T-helper 17 cell (primary cell): ENCODE measurements at regions not wholly inside any gene's neighbourhood (a gene's known extent, or its start where the extent isn't known, plus 50 kb on each side); places are given as distances from the start of the nearest gene placed in this dataset.

Source experiments
- ATAC-seq: fragments of 150-1000 bp; cut with Tn5 transposase; 2 replicates; pipeline ENCODE4 v1.10.0; 2021; ENCODE audit warnings: mild to moderate bottlenecking, moderate library complexity
- DNase-seq, 3 donors: peaks; one replicate each; pipeline versions ENCODE4 v3.0.0 to v3.0.0-alpha.2; 2020 to 2021
- H3K9me3 ChIP-seq: one replicate; pipeline ENCODE4 v1.7.0; 2013; ENCODE audit warnings: low read length, mild to moderate bottlenecking; ENCODE audit not compliant: control insufficient read depth, poor library complexity, severe bottlenecking
- H3K27ac Mint-ChIP-seq: one replicate; pipeline ENCODE4 v1.8.0; 2022; ENCODE audit warnings: mild to moderate bottlenecking, moderate library complexity, mixed read lengths
- H3K27me3 Mint-ChIP-seq: one replicate; pipeline ENCODE4 v1.8.0; 2022; ENCODE audit warnings: mixed read lengths
- H3K36me3 Mint-ChIP-seq: one replicate; pipeline ENCODE4 v1.8.0; 2022; ENCODE audit warnings: low read depth, mixed read lengths
- H3K4me1 Mint-ChIP-seq: one replicate; pipeline ENCODE4 v1.8.0; 2022; ENCODE audit warnings: mild to moderate bottlenecking, mixed read lengths
- H3K4me3 Mint-ChIP-seq: one replicate; pipeline ENCODE4 v1.8.0; 2022; ENCODE audit warnings: mild to moderate bottlenecking, moderate library complexity, mixed read lengths

DNA sequence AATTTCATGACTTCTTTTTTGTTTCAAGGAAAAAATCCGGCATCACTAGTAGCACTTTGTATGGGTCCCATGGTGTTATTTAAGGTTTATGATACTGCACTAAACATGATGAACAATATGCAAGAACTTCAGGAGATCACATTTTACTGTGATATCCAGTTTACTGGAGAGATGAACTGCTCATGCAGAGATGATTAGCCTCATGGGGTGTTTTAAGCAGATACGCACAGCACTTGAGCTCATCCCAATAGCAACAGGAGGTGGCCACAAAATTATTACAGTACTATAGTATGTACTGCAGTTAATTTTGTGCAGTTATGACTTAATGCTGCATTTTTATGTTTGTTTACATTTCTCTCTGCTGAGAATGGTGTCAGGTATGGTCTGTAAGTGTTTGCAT lies 303.7 kb upstream of the PCDH15 start:
- Mint-ChIP-seq H3K4me1 (no peaks in the 10 kb centered on the region), H3K27me3 (no peaks in the 10 kb centered on the region), H3K27ac (no peak overlapping the region), H3K36me3 (no peaks in the 10 kb centered on the region), H3K4me3 (no peak overlapping the region)
- H3K9me3 ChIP-seq, result no peaks in the 10 kb centered on the region
- DNase-seq, result no peak
- no peak for ATAC-seq

DNA sequence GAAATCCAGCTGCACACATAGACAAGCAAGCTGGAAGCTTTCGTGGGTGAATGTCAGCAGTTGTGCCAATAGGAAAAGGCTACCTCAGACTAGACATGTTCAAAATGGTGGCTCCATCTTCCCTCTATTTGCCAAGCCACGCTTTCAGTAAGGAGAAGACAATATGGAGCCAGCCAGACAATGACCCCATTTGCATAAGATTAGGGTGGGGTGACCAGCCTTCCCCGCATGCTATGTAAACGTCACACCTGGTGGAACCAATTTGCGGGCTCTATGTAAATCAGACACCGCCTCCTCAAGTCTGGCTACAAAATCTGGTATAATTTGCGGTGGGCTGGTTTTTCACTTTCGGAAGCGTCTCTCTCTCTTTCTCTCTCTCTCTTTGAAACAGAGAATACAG lies 297.4 kb upstream of the PCDH15 start:
- H3K4me3 Mint-ChIP-seq, result no peak overlapping the region
- no peaks in the 10 kb centered on the region for H3K36me3 Mint-ChIP-seq
- H3K27me3 Mint-ChIP-seq, result no peaks in the 10 kb centered on the region
- H3K4me1 Mint-ChIP-seq, result no peaks in the 10 kb centered on the region
- no peak overlapping the region for H3K27ac Mint-ChIP-seq
- ATAC-seq (no peak), DNase-seq (no peak)
- no peaks in the 10 kb centered on the region for H3K9me3 ChIP-seq

DNA sequence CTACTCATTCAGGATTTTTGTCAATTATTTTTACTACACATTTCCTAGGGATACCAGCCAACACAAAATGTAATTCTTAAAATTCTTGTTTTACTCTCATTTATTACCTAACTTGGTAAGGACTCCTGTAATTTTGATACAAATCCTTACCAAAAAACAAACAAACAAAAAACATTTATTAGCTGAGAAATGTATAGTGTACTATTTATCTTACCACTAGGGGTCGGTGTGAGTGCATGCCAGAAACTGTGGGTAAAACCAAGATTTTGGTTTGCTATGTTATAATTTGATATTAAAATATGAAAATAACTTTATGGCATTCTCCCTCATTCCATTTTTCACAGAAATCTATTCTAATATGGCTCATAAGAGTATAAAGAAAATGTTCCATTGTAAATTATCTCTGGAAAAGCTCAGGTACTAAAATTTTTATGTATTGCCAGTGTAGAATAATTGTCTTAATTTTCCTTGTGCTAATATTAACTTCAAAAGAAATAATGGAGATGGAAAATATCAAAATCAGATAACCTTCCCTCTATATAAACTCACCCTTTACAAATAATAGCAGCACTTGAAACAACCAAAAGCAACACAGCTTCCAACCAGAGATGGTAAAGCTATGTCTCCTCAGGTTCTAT lies 290.8 kb upstream of the PCDH15 start:
- Mint-ChIP-seq H3K4me1 (no peaks in the 10 kb centered on the region), H3K36me3 (no peaks in the 10 kb centered on the region), H3K27me3 (no peaks in the 10 kb centered on the region), H3K4me3 (no peak overlapping the region), H3K27ac (no peak overlapping the region)
- no peak for ATAC-seq
- no peaks in the 10 kb centered on the region for H3K9me3 ChIP-seq
- no peak for DNase-seq

DNA sequence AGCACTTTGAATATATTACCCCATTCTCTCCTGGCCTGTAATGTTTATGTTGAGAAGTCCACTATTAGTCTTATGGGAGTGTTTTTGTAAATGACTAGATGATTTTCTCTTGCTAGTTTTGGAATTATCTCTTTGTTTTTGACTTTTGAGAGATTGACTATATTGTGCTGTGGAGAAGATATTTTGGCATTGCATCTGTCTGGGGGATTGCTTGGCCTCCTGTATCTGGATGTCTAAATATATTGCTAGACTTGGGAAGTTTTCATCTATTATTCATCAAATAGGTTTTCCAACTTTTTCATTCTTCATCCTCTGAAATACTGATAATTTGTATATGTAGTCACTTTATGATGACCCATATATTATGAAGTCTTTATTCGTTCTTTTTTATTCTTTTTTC lies 277.1 kb upstream of the PCDH15 start:
- H3K9me3 ChIP-seq, result no peaks in the 10 kb centered on the region
- H3K27ac Mint-ChIP-seq, result no peak overlapping the region

DNA sequence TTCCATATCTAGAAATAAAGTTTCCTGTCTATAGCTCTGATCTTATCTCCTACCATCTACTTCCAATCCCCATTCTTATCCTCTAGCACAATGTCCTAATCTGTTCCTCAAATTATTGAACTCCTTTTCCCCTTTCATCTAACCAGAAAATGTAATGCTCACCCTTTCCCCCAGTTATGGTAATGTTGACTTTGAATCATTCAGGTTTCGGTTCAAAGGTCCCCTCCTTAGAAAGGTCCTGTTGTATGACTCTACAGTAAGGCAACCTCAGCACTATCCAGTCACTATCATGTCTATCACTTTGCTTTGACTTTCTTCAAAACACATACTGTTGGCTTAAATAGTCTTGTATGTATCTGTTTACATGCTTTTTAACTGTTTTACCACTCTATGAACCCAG lies 264.2 kb upstream of the PCDH15 start:
- no peaks in the 10 kb centered on the region for H3K36me3 Mint-ChIP-seq

More for the DNA sequence above, 277.1 kb upstream of the PCDH15 start:
- Mint-ChIP-seq H3K4me3 (no peak overlapping the region), H3K36me3 (no peaks in the 10 kb centered on the region), H3K4me1 (no peaks in the 10 kb centered on the region), H3K27me3 (no peaks in the 10 kb centered on the region)
- ATAC-seq, result no peak
- DNase-seq, result no peak

DNA sequence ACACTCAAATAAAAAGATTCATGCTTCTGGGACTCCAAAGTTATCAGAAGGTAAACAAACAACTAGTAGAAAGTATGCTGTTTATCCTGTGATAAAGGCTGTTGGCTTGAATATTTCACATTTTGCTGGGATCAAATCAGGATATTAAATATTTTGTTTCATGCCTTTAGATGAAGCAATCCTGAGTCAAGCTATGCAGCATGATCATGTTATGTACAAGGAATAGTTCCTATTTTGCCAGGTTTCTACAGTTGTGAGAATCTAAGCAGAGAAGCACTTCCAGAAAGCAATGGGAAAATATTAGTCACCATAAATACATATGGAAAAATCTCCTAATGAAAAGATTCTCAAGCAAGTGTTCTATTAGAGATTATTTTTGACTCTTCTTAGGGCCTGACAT lies 262.8 kb upstream of the PCDH15 start:
- H3K4me1 Mint-ChIP-seq, result no peaks in the 10 kb centered on the region
- no peak for ATAC-seq

More for the DNA sequence above, 264.2 kb upstream of the PCDH15 start:
- H3K9me3 ChIP-seq, result no peaks in the 10 kb centered on the region
- DNase-seq (no peak), ATAC-seq (no peak)
- no peak overlapping the region for H3K27ac Mint-ChIP-seq
- no peak overlapping the region for H3K4me3 Mint-ChIP-seq
- no peaks in the 10 kb centered on the region for H3K27me3 Mint-ChIP-seq
- no peaks in the 10 kb centered on the region for H3K4me1 Mint-ChIP-seq

DNA sequence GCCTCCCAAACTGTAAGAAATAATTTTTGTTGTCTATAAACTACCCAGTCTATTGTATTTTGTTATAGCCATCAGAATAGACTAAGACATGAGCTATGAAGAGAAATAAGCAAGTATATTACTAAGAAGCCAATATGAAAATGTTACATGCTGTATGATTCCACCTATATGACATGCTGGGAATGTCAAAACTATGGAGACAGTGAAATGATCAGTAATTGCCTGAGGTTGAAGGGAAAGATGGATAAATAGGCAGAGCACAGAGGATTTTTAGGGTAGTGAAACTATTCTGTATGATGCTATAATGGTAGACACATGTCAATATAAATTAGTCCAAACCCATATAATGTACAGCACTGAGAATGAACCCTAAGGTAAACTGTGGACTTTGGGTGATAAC lies 261.3 kb upstream of the PCDH15 start:
- Mint-ChIP-seq H3K36me3 (no peaks in the 10 kb centered on the region), H3K4me1 (no peaks in the 10 kb centered on the region), H3K27ac (no peak overlapping the region), H3K27me3 (no peaks in the 10 kb centered on the region), H3K4me3 (no peak overlapping the region)
- DNase-seq (no peak), ATAC-seq (no peak)
- H3K9me3 ChIP-seq, result no peaks in the 10 kb centered on the region

More for the DNA sequence above, 262.8 kb upstream of the PCDH15 start:
- Mint-ChIP-seq H3K27me3 (no peaks in the 10 kb centered on the region), H3K4me3 (no peak overlapping the region), H3K27ac (no peak overlapping the region), H3K36me3 (no peaks in the 10 kb centered on the region)
- no peaks in the 10 kb centered on the region for H3K9me3 ChIP-seq
- DNase-seq, result no peak

DNA sequence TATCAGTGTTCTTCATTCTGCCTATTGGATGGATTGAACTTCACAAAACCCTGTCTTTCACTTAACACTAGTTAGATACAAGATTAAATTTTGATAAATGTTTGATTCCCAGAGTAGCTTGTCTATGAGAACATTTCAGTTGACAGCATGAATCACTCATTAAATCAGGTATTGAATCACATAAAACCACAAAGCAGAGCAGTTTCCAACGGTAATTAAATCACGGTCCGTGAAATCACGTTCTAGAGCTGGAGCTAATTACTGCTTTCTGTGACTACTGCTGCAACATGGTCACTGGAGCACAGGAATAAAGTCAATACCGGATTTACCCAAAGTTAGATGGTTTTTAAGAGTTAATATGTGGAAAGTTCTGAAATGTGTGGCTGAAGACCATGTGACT lies 257.8 kb upstream of the PCDH15 start:
- ATAC-seq (no peak), DNase-seq (no peak)
- no peak overlapping the region for H3K27ac Mint-ChIP-seq
- H3K4me3 Mint-ChIP-seq, result no peak overlapping the region
- no peaks in the 10 kb centered on the region for H3K9me3 ChIP-seq
- no peaks in the 10 kb centered on the region for H3K36me3 Mint-ChIP-seq
- H3K27me3 Mint-ChIP-seq, result no peaks in the 10 kb centered on the region
- H3K4me1 Mint-ChIP-seq, result no peaks in the 10 kb centered on the region

DNA sequence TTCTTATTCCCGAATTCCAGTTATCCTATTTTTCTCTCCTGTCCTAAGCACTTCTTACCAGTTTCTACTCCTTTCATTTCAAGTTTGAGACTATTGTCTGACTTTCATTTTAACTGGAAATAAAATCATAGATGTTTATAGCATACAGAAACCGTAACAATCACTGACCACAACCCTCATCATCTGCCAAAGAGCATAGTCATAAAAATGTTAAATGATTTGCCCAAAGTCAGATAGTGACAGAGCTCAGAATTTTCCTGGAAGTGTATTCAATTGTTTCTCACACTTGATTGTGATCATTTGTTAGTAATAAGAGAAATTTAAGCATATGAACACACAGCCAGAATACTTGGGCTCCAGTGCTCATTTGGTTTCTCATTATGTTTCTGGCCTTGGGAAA lies 250.5 kb upstream of the PCDH15 start:
- ATAC-seq, result no peak
- H3K27me3 Mint-ChIP-seq, result no peaks in the 10 kb centered on the region

DNA sequence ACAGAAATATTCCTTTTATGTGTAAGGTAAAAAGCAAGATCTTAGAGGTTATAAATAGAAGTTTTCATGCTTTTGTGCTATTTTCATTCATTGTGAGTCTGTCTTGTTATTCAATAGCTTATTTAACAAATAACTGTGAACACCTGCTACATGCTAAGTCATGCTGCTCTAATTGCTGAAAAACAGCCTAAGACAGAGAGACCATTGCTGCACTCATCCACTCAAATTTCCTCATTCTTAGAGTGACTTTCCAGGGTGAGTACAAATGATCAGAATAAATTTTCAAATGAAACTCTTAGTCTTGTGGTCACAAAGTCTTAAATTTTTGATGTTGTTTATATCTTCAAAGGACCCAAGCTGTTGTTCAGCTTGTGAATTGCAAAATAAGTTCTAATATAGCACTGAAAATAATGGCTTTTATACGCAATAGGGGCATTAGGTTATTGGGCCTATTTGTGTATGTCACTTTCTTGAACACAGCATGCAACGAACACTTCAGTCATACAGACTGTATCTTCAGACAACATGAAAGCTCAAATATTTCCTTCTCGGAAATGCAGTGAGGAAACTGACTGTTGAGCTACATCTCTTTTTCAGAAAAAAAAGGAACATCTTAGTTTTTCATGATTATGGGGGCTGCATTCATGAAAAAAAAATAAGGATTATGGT lies 247.9 kb upstream of the PCDH15 start:
- H3K9me3 ChIP-seq, result no peaks in the 10 kb centered on the region
- Mint-ChIP-seq H3K36me3 (no peaks in the 10 kb centered on the region), H3K4me1 (no peaks in the 10 kb centered on the region), H3K27ac (no peak overlapping the region), H3K4me3 (no peak overlapping the region), H3K27me3 (no peaks in the 10 kb centered on the region)
- DNase-seq (no peak), ATAC-seq (no peak)

More for the DNA sequence above, 250.5 kb upstream of the PCDH15 start:
- no peaks in the 10 kb centered on the region for H3K36me3 Mint-ChIP-seq
- DNase-seq, result no peak
- no peak overlapping the region for H3K4me3 Mint-ChIP-seq
- H3K4me1 Mint-ChIP-seq, result no peaks in the 10 kb centered on the region
- no peaks in the 10 kb centered on the region for H3K9me3 ChIP-seq
- no peak overlapping the region for H3K27ac Mint-ChIP-seq

DNA sequence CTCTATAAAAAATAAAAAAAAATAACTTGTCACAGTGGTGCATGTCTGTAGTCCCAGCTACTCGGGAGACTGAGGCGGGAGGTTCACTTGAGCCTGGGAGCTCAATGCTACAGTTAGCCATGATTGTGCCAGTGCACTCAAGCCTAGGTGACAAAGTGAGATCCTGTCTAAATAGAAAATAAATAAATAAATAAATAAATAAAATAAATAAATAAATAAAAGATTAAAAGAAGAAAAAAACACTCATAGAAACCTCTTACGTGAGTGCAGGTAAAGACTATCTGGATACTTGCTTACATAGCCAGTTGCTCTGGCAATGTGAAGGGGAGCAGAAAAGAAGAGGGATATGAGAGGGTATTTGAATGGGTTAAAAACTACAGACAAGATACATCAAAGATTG lies 242.5 kb upstream of the PCDH15 start:
- Mint-ChIP-seq H3K4me1 (no peaks in the 10 kb centered on the region), H3K4me3 (no peak overlapping the region), H3K27ac (no peak overlapping the region), H3K27me3 (no peaks in the 10 kb centered on the region), H3K36me3 (no peaks in the 10 kb centered on the region)
- ATAC-seq, result no peak
- H3K9me3 ChIP-seq, result no peaks in the 10 kb centered on the region
- DNase-seq, result no peak

DNA sequence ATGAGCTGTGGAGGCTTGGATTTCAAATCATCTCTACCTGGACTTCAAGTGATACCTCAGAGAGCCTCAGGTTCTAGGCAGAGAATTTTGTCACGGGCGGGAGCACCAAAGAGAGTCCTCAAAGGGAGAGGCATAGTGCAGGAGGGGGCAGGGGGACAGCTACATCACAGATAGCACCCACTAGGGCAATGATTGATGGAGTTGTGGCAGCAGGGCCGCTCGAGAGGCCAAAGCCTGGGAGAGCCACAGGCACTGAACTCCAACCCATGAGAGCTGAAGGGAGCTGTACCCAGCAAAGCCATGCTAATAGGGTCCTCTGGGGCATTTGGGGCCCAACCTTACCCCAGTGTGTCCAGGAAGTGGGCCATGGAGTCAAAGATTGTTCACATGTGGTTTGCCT lies 232.0 kb upstream of the PCDH15 start:
- H3K9me3 ChIP-seq, result no peaks in the 10 kb centered on the region
- no peak for DNase-seq
- Mint-ChIP-seq H3K27me3 (no peaks in the 10 kb centered on the region), H3K36me3 (no peaks in the 10 kb centered on the region), H3K27ac (no peak overlapping the region), H3K4me3 (no peak overlapping the region), H3K4me1 (no peaks in the 10 kb centered on the region)
- ATAC-seq, result no peak

DNA sequence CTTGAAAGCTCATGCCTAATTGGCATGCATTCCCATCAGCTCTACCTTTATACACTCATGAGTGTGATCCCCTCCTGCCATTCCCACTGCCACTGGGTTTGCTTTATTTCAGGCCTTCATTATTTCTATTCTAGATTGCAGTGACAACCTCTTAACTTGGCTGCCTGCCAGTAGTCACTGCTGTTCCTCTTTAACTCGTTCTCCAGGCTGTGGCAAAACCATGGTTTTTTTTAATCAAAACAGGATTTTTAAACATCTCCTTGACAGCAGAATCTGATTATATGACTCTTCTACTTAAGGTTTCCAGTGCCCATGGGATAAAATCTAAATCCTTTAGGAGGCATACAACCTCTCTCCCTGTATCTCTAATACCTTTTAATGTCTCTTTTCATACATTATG lies 223.7 kb upstream of the PCDH15 start:
- H3K27ac Mint-ChIP-seq, result no peak overlapping the region
- H3K4me1 Mint-ChIP-seq, result no peaks in the 10 kb centered on the region
- H3K4me3 Mint-ChIP-seq, result no peak overlapping the region
- H3K36me3 Mint-ChIP-seq, result no peaks in the 10 kb centered on the region
- DNase-seq (no peak), ATAC-seq (no peak)
- no peaks in the 10 kb centered on the region for H3K9me3 ChIP-seq
- no peaks in the 10 kb centered on the region for H3K27me3 Mint-ChIP-seq

DNA sequence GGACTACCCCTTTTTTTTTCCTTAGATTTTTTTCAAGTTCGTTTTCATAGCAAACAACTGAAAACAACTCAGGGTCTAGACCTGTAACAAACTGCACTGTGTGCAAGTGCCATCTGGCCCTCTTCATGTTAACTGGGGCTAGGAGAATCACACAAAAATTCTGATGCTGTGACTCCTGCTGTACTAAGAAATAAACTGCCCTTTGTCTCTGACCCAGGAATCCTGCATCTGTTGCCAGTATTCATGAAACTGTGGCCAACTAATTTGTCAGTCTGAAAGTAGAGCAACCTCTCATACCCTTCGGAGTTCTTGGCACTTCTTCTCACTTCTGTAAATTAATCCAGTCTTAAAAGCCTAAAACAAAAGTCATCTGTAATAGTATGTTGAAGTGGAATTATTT lies 218.4 kb upstream of the PCDH15 start:
- no peaks in the 10 kb centered on the region for H3K4me1 Mint-ChIP-seq
- ATAC-seq (no peak), DNase-seq (no peak)
- no peak overlapping the region for H3K27ac Mint-ChIP-seq
- H3K27me3 Mint-ChIP-seq, result no peaks in the 10 kb centered on the region
- H3K4me3 Mint-ChIP-seq, result no peak overlapping the region
- H3K36me3 Mint-ChIP-seq, result no peaks in the 10 kb centered on the region
- no peaks in the 10 kb centered on the region for H3K9me3 ChIP-seq
